ENCODE measurements at regions not wholly inside any gene's neighbourhood (a gene's known extent, or its start where the extent isn't known, plus 50 kb on each side); places are given as distances from the start of the nearest gene placed in this dataset.

GRCh38 chr3:187836823-187837770 is 91.8 kb upstream of the BCL6 start:
- no peak overlapping the region for H3K9ac ChIP-seq (replicated peaks; ENCODE audit: extremely low read depth, insufficient read depth, low read length)
- ChIA-PET POLR2A (no interaction called here), CTCF (interaction anchor here (1.1 kb wide), 1 partner anchor 109 kb away, joined by 3 read pairs; no protein-coding TSS in a partner anchor)
- no peaks in the 10 kb centered on the region for H4K20me1 ChIP-seq (replicated peaks; ENCODE audit: control insufficient read depth, extremely low read depth, insufficient read depth, low read length)
- DNase-seq (ENCODE audit: low read depth, low spot score): no peak
- H3K9me3 ChIP-seq (replicated peaks; ENCODE audit: control insufficient read depth, insufficient read depth, low read length): no peaks in the 10 kb centered on the region
- no peak overlapping the region for H3K4me3 ChIP-seq (replicated peaks in 1 of 3; ENCODE audit: insufficient read depth in 1 of 3, low read depth in 1 of 3, low read length in 3 of 3)
- no peaks in the 10 kb centered on the region for H3K4me1 ChIP-seq (ENCODE audit: control insufficient read depth, extremely low read depth, insufficient read depth, low read length)
- intact Hi-C loops (cut with micrococcal nuclease) (no loop called here), dilution Hi-C loops (cut with MboI; ENCODE audit: extremely low pct_ligation_motif_present, low sequenced_read_pairs) (no loop called here)
- H3K27me3 ChIP-seq (ENCODE audit: control insufficient read depth in 2 of 2, insufficient read depth in 2 of 2, low read length in 2 of 2): peaks cover 0 to 3% of the 10 kb centered on the region in 2 experiments
- no peak for FAIRE-seq
- H2AFZ ChIP-seq (ENCODE audit: low read depth, low read length): no peak overlapping the region
- H3K4me2 ChIP-seq (ENCODE audit: insufficient read depth, low read length): no peak overlapping the region
- H3K9me1 ChIP-seq (replicated peaks; ENCODE audit: control insufficient read depth, extremely low read depth, insufficient read depth, low read length): no peaks in the 10 kb centered on the region
- H3K27ac ChIP-seq (ENCODE audit: insufficient read depth, low read depth, low read length): no peak overlapping the region
- no peaks in the 10 kb centered on the region for H3K79me2 ChIP-seq (ENCODE audit: control insufficient read depth, insufficient read depth, low read length)
- TF ChIP-seq POLR2A (IDR thresholded peaks at IDR 0.05; ENCODE audit: low read depth, low read length) (no peak), MYC (IDR thresholded peaks at IDR 0.05; ENCODE audit: low read depth, low read length) (no peak), JUN (IDR thresholded peaks at IDR 0.05; ENCODE audit: borderline replicate concordance, insufficient read depth, insufficient read length, low read depth) (no peak), EZH2 (IDR thresholded peaks at IDR 0.05; ENCODE audit: borderline replicate concordance, low read depth, low read length, severe bottlenecking) (no peak), FOS (IDR thresholded peaks at IDR 0.05; ENCODE audit: borderline replicate concordance, insufficient read depth, low read length) (no peak), GATA2 (IDR thresholded peaks at IDR 0.05; ENCODE audit: insufficient read depth, insufficient read length, low read depth, low read length) (no peak), POLR2AphosphoS5 (IDR thresholded peaks at IDR 0.05; ENCODE audit: insufficient read depth, low read depth, low read length) (no peak)
- TF ChIP-seq, protein P1, sequence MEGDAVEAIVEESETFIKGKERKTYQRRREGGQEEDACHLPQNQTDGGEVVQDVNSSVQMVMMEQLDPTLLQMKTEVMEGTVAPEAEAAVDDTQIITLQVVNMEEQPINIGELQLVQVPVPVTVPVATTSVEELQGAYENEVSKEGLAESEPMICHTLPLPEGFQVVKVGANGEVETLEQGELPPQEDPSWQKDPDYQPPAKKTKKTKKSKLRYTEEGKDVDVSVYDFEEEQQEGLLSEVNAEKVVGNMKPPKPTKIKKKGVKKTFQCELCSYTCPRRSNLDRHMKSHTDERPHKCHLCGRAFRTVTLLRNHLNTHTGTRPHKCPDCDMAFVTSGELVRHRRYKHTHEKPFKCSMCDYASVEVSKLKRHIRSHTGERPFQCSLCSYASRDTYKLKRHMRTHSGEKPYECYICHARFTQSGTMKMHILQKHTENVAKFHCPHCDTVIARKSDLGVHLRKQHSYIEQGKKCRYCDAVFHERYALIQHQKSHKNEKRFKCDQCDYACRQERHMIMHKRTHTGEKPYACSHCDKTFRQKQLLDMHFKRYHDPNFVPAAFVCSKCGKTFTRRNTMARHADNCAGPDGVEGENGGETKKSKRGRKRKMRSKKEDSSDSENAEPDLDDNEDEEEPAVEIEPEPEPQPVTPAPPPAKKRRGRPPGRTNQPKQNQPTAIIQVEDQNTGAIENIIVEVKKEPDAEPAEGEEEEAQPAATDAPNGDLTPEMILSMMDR (IDR thresholded peaks at IDR 0.05; ENCODE audit: extremely low read depth in 1 of 2, insufficient read depth in 1 of 2, low read depth in 1 of 2, low read length in 2 of 2): no peak
- TF ChIP-seq, protein P2, sequence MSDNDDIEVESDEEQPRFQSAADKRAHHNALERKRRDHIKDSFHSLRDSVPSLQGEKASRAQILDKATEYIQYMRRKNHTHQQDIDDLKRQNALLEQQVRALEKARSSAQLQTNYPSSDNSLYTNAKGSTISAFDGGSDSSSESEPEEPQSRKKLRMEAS (IDR thresholded peaks at IDR 0.05; ENCODE audit: insufficient read depth, insufficient read length): no peak
- no TSS peak for BruUV-seq (replicated peaks)
- no peaks in the 10 kb centered on the region for H3K36me3 ChIP-seq (ENCODE audit: control insufficient read depth in 2 of 2, extremely low read depth in 1 of 2, insufficient read depth in 2 of 2, low read length in 2 of 2)
